Sigmoid colon (tissue), 3 donors: ENCODE measurements at regions not wholly inside any gene's neighbourhood (a gene's known extent, or its start where the extent isn't known, plus 50 kb on each side); places are given as distances from the start of the nearest gene placed in this dataset.

Source experiments
- CTCF ChIP-seq, 4 experiments: fragments of 450-650 bp in 3 of 4; fragments of 200-600 bp in 1 of 4; IDR thresholded peaks; one replicate each; pipeline ENCODE4 v1.5.1; 2016 to 2019; ENCODE audit warnings: antibody characterized with exemption in 4 of 4, mild to moderate bottlenecking in 3 of 4, moderate library complexity in 2 of 4
- POLR2A ChIP-seq, 2 donors: fragments of 450-650 bp; IDR thresholded peaks; one replicate each; pipeline ENCODE4 v1.6.1; 2016; ENCODE audit warnings: antibody characterized with exemption in 2 of 2, mild to moderate bottlenecking in 2 of 2, moderate library complexity in 2 of 2

- TF ChIP-seq CTCF (IDR thresholded peaks at IDR 0.05) (no peak), POLR2A (IDR thresholded peaks at IDR 0.05) (no peak)
Measured at GRCh38 chr5:72623936-72624335, 116.7 kb upstream of the ZNF366 start.
